Tibial artery (tissue), 4 donors: ENCODE measurements at regions not wholly inside any gene's neighbourhood (a gene's known extent, or its start where the extent isn't known, plus 50 kb on each side); places are given as distances from the start of the nearest gene placed in this dataset.

Experiments
- DNase-seq, 2 donors: peaks; one replicate each; pipeline ENCODE4 v3.0.0-alpha.2; 2019
- H3K27ac ChIP-seq, 2 donors: fragments of 200-600 bp; sonication (generic) in 1 of 2; 1 replicate in 1 of 2; 2 replicates in 1 of 2; pipeline ENCODE4 v1.5.1; 2018 to 2019; ENCODE audit warnings: mild to moderate bottlenecking in 1 of 2
- H3K27me3 ChIP-seq, 2 donors: fragments of 200-600 bp; sonication (generic) in 1 of 2; one replicate each; pipeline versions ENCODE4 v1.5.1 to v1.6.0; 2016 to 2019
- H3K36me3 ChIP-seq, 3 donors: fragments of 200-600 bp; sonication (generic) in 2 of 3; one replicate each; pipeline ENCODE4 v1.5.1; 2016 to 2019; ENCODE audit warnings: mild to moderate bottlenecking in 2 of 3
- H3K4me1 ChIP-seq, 4 donors: fragments of 200-600 bp; sonication (generic) in 2 of 4; 1 replicate in 3 of 4; 2 replicates in 1 of 4; pipeline ENCODE4 v1.5.1; 2016 to 2019
- H3K4me3 ChIP-seq, 2 donors: fragments of 200-600 bp; sonication (generic) in 1 of 2; 1 replicate in 1 of 2; 2 replicates in 1 of 2; pipeline ENCODE4 v1.5.1; 2018 to 2019; ENCODE audit warnings: mild to moderate bottlenecking in 2 of 2
- H3K9me3 ChIP-seq, 3 donors: fragments of 200-600 bp; sonication (generic) in 1 of 3; one replicate each; pipeline ENCODE4 v1.5.1; 2016 to 2019
- CTCF ChIP-seq, 2 experiments: fragments of 200-600 bp in 1 of 2; fragments of 450-650 bp in 1 of 2; IDR thresholded peaks; one replicate each; pipeline ENCODE4 v1.5.1; 2017 to 2019; ENCODE audit warnings: antibody characterized with exemption in 2 of 2, mild to moderate bottlenecking in 1 of 2, moderate library complexity in 1 of 2
- intact Hi-C: fragments of 100-400 bp; cut with DNase I; formaldehyde crosslinking; loops from one replicate; pipeline ENCODE4 v1.15.0; 2023; ENCODE audit warnings: low total_unique reads

- TF ChIP-seq CTCF (IDR thresholded peaks at IDR 0.05) = no peak
These were observed 131.2 kb downstream of the TMEM18 start for GRCh38 chr2:545711-546650.

GRCh38 chr2:545228-545627 lies 132.0 kb downstream of the TMEM18 start:
- no peak for DNase-seq
- no peaks in the 10 kb centered on the region for H3K4me1 ChIP-seq
- no peak overlapping the region for H3K4me3 ChIP-seq
- no peak for TF ChIP-seq CTCF (IDR thresholded peaks at IDR 0.05)
- H3K9me3 ChIP-seq = no peaks in the 10 kb centered on the region
- intact Hi-C loops = no loop called here
- peaks cover 0 to 16% of the 10 kb centered on the region in 2 donors for H3K27me3 ChIP-seq
- no peak overlapping the region for H3K27ac ChIP-seq
- H3K36me3 ChIP-seq = no peaks in the 10 kb centered on the region

More at GRCh38 chr2:545711-546650, 131.2 kb downstream of the TMEM18 start:
- Histone ChIP-seq H3K9me3 (no peaks in the 10 kb centered on the region), H3K36me3 (no peaks in the 10 kb centered on the region), H3K27ac (no peak overlapping the region), H3K4me1 (no peaks in the 10 kb centered on the region), H3K27me3 (peaks cover 0 to 16% of the 10 kb centered on the region in 2 donors), H3K4me3 (no peak overlapping the region)
- intact Hi-C loops = no loop called here
- no peak for DNase-seq

GRCh38 chr2:538646-539045 lies 138.6 kb downstream of the TMEM18 start:
- peaks cover 0 to 18% (median 7%) of the 10 kb centered on the region in 3 donors for H3K9me3 ChIP-seq
- intact Hi-C loops = no loop called here
- H3K4me3 ChIP-seq = no peak overlapping the region
- no peak for DNase-seq
- H3K27me3 ChIP-seq = peaks cover 0 to 3% of the 10 kb centered on the region in 2 donors
- TF ChIP-seq CTCF (IDR thresholded peaks at IDR 0.05) = no peak
- H3K27ac ChIP-seq = no peak overlapping the region
- H3K36me3 ChIP-seq = no peaks in the 10 kb centered on the region
- no peaks in the 10 kb centered on the region for H3K4me1 ChIP-seq

GRCh38 chr2:535222-535621 lies 142.0 kb downstream of the TMEM18 start:
- peaks cover 0 to 3% of the 10 kb centered on the region in 2 donors for H3K27me3 ChIP-seq
- H3K4me3 ChIP-seq = no peak overlapping the region
- no peaks in the 10 kb centered on the region for H3K36me3 ChIP-seq
- H3K4me1 ChIP-seq = no peaks in the 10 kb centered on the region
- no peak for DNase-seq
- peaks cover 0 to 18% (median 10%) of the 10 kb centered on the region in 3 donors for H3K9me3 ChIP-seq
- no peak overlapping the region for H3K27ac ChIP-seq
- TF ChIP-seq CTCF (IDR thresholded peaks at IDR 0.05) = no peak
- intact Hi-C loops = no loop called here

- DNase-seq = no peak
- intact Hi-C loops = no loop called here
- Histone ChIP-seq H3K27me3 (peaks cover 0 to 5% of the 10 kb centered on the region in 2 donors), H3K27ac (no peak overlapping the region), H3K4me3 (no peak overlapping the region), H3K9me3 (peaks cover 0 to 3% (median 0%) of the 10 kb centered on the region in 3 donors), H3K36me3 (no peaks in the 10 kb centered on the region), H3K4me1 (no peaks in the 10 kb centered on the region)
- TF ChIP-seq CTCF (IDR thresholded peaks at IDR 0.05) = no peak
These were observed 147.4 kb downstream of the TMEM18 start for GRCh38 chr2:529852-530251.
